NOMO-1 treated with DMSO at 0.1 percent for 48 hours (cell line): ENCODE measurements at regions not wholly inside any gene's neighbourhood (a gene's known extent, or its start where the extent isn't known, plus 50 kb on each side); places are given as distances from the start of the nearest gene placed in this dataset.

Experiments
- DNase-seq: peaks from one replicate; lab custom pipeline; 2025; ENCODE audit not compliant: unreplicated experiment; lab: John Stamatoyannopoulos, UW

- no peak for DNase-seq
These were observed 1539.0 kb downstream of the UQCRFS1 start for GRCh38 chr19:27673986-27674385.

GRCh38 chr19:27672309-27673047, 1540.5 kb downstream of the UQCRFS1 start:
- DNase-seq: no peak

- DNase-seq: no peak
These were observed 1541.1 kb downstream of the UQCRFS1 start for GRCh38 chr19:27671876-27672275.

- no peak for DNase-seq
These were observed 1552.5 kb downstream of the UQCRFS1 start for GRCh38 chr19:27660428-27660827.

- DNase-seq: no peak
These were observed 1555.5 kb downstream of the UQCRFS1 start for GRCh38 chr19:27657271-27658051.

- DNase-seq: no peak
These were observed 1558.5 kb downstream of the UQCRFS1 start for GRCh38 chr19:27654266-27654990.

GRCh38 chr19:27652796-27653195, 1560.2 kb downstream of the UQCRFS1 start:
- no peak for DNase-seq

- DNase-seq: no peak
These were observed 1560.7 kb downstream of the UQCRFS1 start for GRCh38 chr19:27652281-27652680.

GRCh38 chr19:27647423-27647822, 1565.5 kb downstream of the UQCRFS1 start:
- DNase-seq: no peak

- DNase-seq: no peak
These were observed 1577.5 kb downstream of the UQCRFS1 start for GRCh38 chr19:27635401-27635800.

- DNase-seq: no peak
These were observed 1594.9 kb downstream of the UQCRFS1 start for GRCh38 chr19:27618006-27618405.

GRCh38 chr19:27580906-27581305, 1632.0 kb downstream of the UQCRFS1 start:
- DNase-seq: no peak
